ENCODE measurements at regions not wholly inside any gene's neighbourhood (a gene's known extent, or its start where the extent isn't known, plus 50 kb on each side); places are given as distances from the start of the nearest gene placed in this dataset.

GRCh38 chr18:27361477-27361876 is 176.4 kb upstream of the CHST9 start:
- no peak for TF ChIP-seq CTCF (IDR thresholded peaks at IDR 0.05)
- H3K36me3 ChIP-seq (ENCODE audit: low read depth): no peaks in the 10 kb centered on the region
- DNase-seq: no peak
- no peak overlapping the region for H3K4me3 ChIP-seq
- no peaks in the 10 kb centered on the region for H3K9me3 ChIP-seq
- intact Hi-C loops (cut with DNase I, micrococcal nuclease): no loop called here
- no peak for ATAC-seq
- H3K4me1 ChIP-seq (ENCODE audit: low read depth): no peaks in the 10 kb centered on the region

GRCh38 chr18:27355308-27355707 is 170.2 kb upstream of the CHST9 start:
- Histone ChIP-seq H3K4me1 (ENCODE audit: low read depth) (no peaks in the 10 kb centered on the region), H3K4me3 (no peak overlapping the region), H3K36me3 (ENCODE audit: low read depth) (no peaks in the 10 kb centered on the region), H3K9me3 (no peaks in the 10 kb centered on the region)
- DNase-seq: no peak
- no peak for ATAC-seq
- TF ChIP-seq CTCF (IDR thresholded peaks at IDR 0.05): no peak
- intact Hi-C loops (cut with DNase I, micrococcal nuclease): loop anchor here in 1 of 2 donors (10.0 kb wide), 1 partner anchor 249 kb away; no protein-coding TSS in a partner anchor

GRCh38 chr18:27353273-27353672 is 168.2 kb upstream of the CHST9 start:
- intact Hi-C loops (cut with DNase I, micrococcal nuclease): loop anchor here in 1 of 2 donors (10.0 kb wide), 1 partner anchor 252 kb away; no protein-coding TSS in a partner anchor
- ATAC-seq (no peak), DNase-seq (no peak)
- Histone ChIP-seq H3K4me1 (ENCODE audit: low read depth) (no peaks in the 10 kb centered on the region), H3K4me3 (no peak overlapping the region), H3K36me3 (ENCODE audit: low read depth) (no peaks in the 10 kb centered on the region), H3K9me3 (no peaks in the 10 kb centered on the region)
- no peak for TF ChIP-seq CTCF (IDR thresholded peaks at IDR 0.05)

GRCh38 chr18:27349284-27349882 is 164.3 kb upstream of the CHST9 start:
- Histone ChIP-seq H3K9me3 (no peaks in the 10 kb centered on the region), H3K4me3 (no peak overlapping the region), H3K36me3 (ENCODE audit: low read depth) (no peaks in the 10 kb centered on the region), H3K4me1 (ENCODE audit: low read depth) (no peaks in the 10 kb centered on the region)
- intact Hi-C loops (cut with DNase I, micrococcal nuclease): no loop called here
- DNase-seq (no peak), ATAC-seq (no peak)
- no peak for TF ChIP-seq CTCF (IDR thresholded peaks at IDR 0.05)

GRCh38 chr18:27331606-27332005 is 146.5 kb upstream of the CHST9 start:
- H3K4me1 ChIP-seq (ENCODE audit: low read depth): no peaks in the 10 kb centered on the region
- no peak for TF ChIP-seq CTCF (IDR thresholded peaks at IDR 0.05)
- ATAC-seq (no peak), DNase-seq (no peak)
- H3K4me3 ChIP-seq: no peak overlapping the region
- intact Hi-C loops (cut with DNase I, micrococcal nuclease): no loop called here
- H3K9me3 ChIP-seq: no peaks in the 10 kb centered on the region
- no peaks in the 10 kb centered on the region for H3K36me3 ChIP-seq (ENCODE audit: low read depth)

GRCh38 chr18:27314996-27315395 is 129.9 kb upstream of the CHST9 start:
- no peak for DNase-seq

More at GRCh38 chr18:27314996-27315395, 129.9 kb upstream of the CHST9 start:
- Histone ChIP-seq H3K36me3 (ENCODE audit: low read depth) (no peaks in the 10 kb centered on the region), H3K9me3 (no peaks in the 10 kb centered on the region), H3K4me1 (ENCODE audit: low read depth) (no peaks in the 10 kb centered on the region), H3K4me3 (no peak overlapping the region)
- no peak for TF ChIP-seq CTCF (IDR thresholded peaks at IDR 0.05)
- intact Hi-C loops (cut with DNase I, micrococcal nuclease): no loop called here
- ATAC-seq: no peak
